Endothelial cell of umbilical vein (primary cell): ENCODE measurements at regions not wholly inside any gene's neighbourhood (a gene's known extent, or its start where the extent isn't known, plus 50 kb on each side); places are given as distances from the start of the nearest gene placed in this dataset.

Source experiments
- BruUV-seq: library from RNA; stranded (reverse); fragments of 400-500 nt; replicated peaks from 2 replicates; lab custom pipeline; 2021; lab: Mats Ljungman, UMichigan
- CTCF ChIA-PET: fragments of 300-600, 350-600 bp; sonication (Branson Sonifier 250); formaldehyde crosslinking; loops from one replicate; lab custom pipeline; 2021; ENCODE audit warnings: antibody characterized with exemption, inconsistent platforms; lab: Charles Lee
- POLR2A ChIA-PET: fragments of 300-600, 350-600 bp; sonication (Branson Sonifier 250); formaldehyde crosslinking; loops from one replicate; lab custom pipeline; 2021; ENCODE audit warnings: antibody characterized with exemption, inconsistent platforms; lab: Charles Lee
- DNase-seq: peaks from one replicate; pipeline ENCODE4 v3.0.0-alpha.2; 2011; ENCODE audit warnings: low read depth, low spot score
- FAIRE-seq: peaks from 2 replicates; lab custom pipeline; 2011; peaks lifted over from hg19 to GRCh38; lab: Jason Lieb, UNC
- H2AFZ ChIP-seq: 2 replicates; pipeline ENCODE4 v1.6.0; 2012; ENCODE audit warnings: low read depth, low read length, control low read depth, inconsistent platforms
- H3K27ac ChIP-seq: 2 replicates; pipeline ENCODE4 v1.5.1; 2011; ENCODE audit warnings: low read depth, mild to moderate bottlenecking, control low read depth, low read length, moderate library complexity; ENCODE audit not compliant: insufficient read depth
- H3K27me3 ChIP-seq, 2 experiments: 2 replicates each; pipeline versions ENCODE4 v1.6.0 to v1.6.1; 2011; ENCODE audit warnings: low read length in 2 of 2, mixed read lengths in 1 of 2; ENCODE audit not compliant: control insufficient read depth in 2 of 2, insufficient read depth in 2 of 2
- H3K36me3 ChIP-seq, 2 experiments: 2 replicates in 1 of 2; 3 replicates in 1 of 2; pipeline ENCODE4 v1.5.1; 2011; ENCODE audit warnings: low read length in 2 of 2, mild to moderate bottlenecking in 1 of 2, moderate library complexity in 1 of 2; ENCODE audit not compliant: control insufficient read depth in 2 of 2, insufficient read depth in 2 of 2; ENCODE audit errors: extremely low read depth in 1 of 2
- H3K4me1 ChIP-seq: 3 replicates; pipeline ENCODE4 v1.5.1; 2011; ENCODE audit warnings: mild to moderate bottlenecking, low read length; ENCODE audit not compliant: control insufficient read depth, insufficient read depth; ENCODE audit errors: extremely low read depth
- H3K4me2 ChIP-seq: 2 replicates; pipeline ENCODE4 v1.6.1; 2011; ENCODE audit warnings: low read length, control low read depth, mixed read lengths; ENCODE audit not compliant: insufficient read depth
- H3K4me3 ChIP-seq, 3 experiments: fragments of 200-600 bp in 1 of 3; sonication (generic), shearing (Covaris generic) in 1 of 3; replicated peaks in 1 of 3; 2 replicates each; pipeline ENCODE4 v1.5.1; 2011 to 2016; ENCODE audit warnings: control low read depth in 3 of 3, low read length in 3 of 3, mild to moderate bottlenecking in 2 of 3, inconsistent platforms in 1 of 3, low read depth in 1 of 3, moderate library complexity in 1 of 3; ENCODE audit not compliant: insufficient read depth in 1 of 3
- H3K79me2 ChIP-seq: 2 replicates; pipeline ENCODE4 v1.6.0; 2012; ENCODE audit warnings: low read length, inconsistent platforms; ENCODE audit not compliant: control insufficient read depth, insufficient read depth
- H3K9ac ChIP-seq: replicated peaks from 2 replicates; pipeline ENCODE3; 2011; ENCODE audit warnings: low read length, control low read depth; ENCODE audit not compliant: insufficient read depth; ENCODE audit errors: extremely low read depth
- H3K9me1 ChIP-seq: replicated peaks from 3 replicates; pipeline ENCODE4 v1.6.0; 2011; ENCODE audit warnings: mild to moderate bottlenecking, low read length; ENCODE audit not compliant: control insufficient read depth, insufficient read depth; ENCODE audit errors: extremely low read depth
- H3K9me3 ChIP-seq: replicated peaks from 2 replicates; pipeline ENCODE4 v1.5.1; 2012; ENCODE audit warnings: low read length, inconsistent platforms; ENCODE audit not compliant: control insufficient read depth, insufficient read depth
- H4K20me1 ChIP-seq: replicated peaks from 2 replicates; pipeline ENCODE3; 2011; ENCODE audit warnings: mild to moderate bottlenecking, low read length; ENCODE audit not compliant: control insufficient read depth, insufficient read depth; ENCODE audit errors: extremely low read depth
- EZH2 ChIP-seq: IDR thresholded peaks from 2 replicates; pipeline ENCODE4 v1.6.1; 2012; ENCODE audit warnings: borderline replicate concordance, low read depth, mild to moderate bottlenecking, moderate library complexity, low read length, inconsistent platforms; ENCODE audit not compliant: severe bottlenecking
- FOS ChIP-seq: IDR thresholded peaks from 2 replicates; pipeline ENCODE4 v1.6.1; 2011; ENCODE audit warnings: mild to moderate bottlenecking, low read length, moderate library complexity, borderline replicate concordance; ENCODE audit not compliant: insufficient read depth
- GATA2 ChIP-seq: IDR thresholded peaks from 2 replicates; pipeline ENCODE4 v1.7.0; 2011; ENCODE audit warnings: low read depth, mild to moderate bottlenecking, moderate library complexity, mixed read lengths, low read length; ENCODE audit not compliant: insufficient read length, insufficient read depth
- JUN ChIP-seq: IDR thresholded peaks from 2 replicates; pipeline ENCODE4 v1.6.1; 2011; ENCODE audit warnings: borderline replicate concordance, low read depth; ENCODE audit not compliant: insufficient read length, insufficient read depth
- MYC ChIP-seq: IDR thresholded peaks from one replicate; pipeline ENCODE4 v1.6.1; 2011; ENCODE audit warnings: mild to moderate bottlenecking, low read depth, low read length
- POLR2A ChIP-seq: IDR thresholded peaks from 2 replicates; pipeline ENCODE4 v1.6.1; 2012; ENCODE audit warnings: low read depth, mild to moderate bottlenecking, control low read depth, low read length
- POLR2AphosphoS5 ChIP-seq: IDR thresholded peaks from 2 replicates; pipeline ENCODE4 v1.6.1; 2012; ENCODE audit warnings: low read depth, mild to moderate bottlenecking, control low read depth, low read length, moderate library complexity; ENCODE audit not compliant: insufficient read depth
- dilution Hi-C: fragments of 300-500 bp; cut with MboI; formaldehyde crosslinking; loops from one replicate; pipeline ENCODE4 v1.15.0; 2019; ENCODE audit warnings: low sequenced_read_pairs; ENCODE audit not compliant: extremely low pct_ligation_motif_present
- intact Hi-C: fragments of 100-400 bp; cut with micrococcal nuclease; formaldehyde crosslinking; loops from one replicate; pipeline ENCODE4 v1.10.0; 2022
- TF ChIP-seq, protein P1 (sequence below), 2 donors: IDR thresholded peaks; 1 replicate in 1 of 2; 2 replicates in 1 of 2; pipeline ENCODE4 v1.5.1; 2011; ENCODE audit warnings: low read length in 2 of 2, mild to moderate bottlenecking in 2 of 2, moderate library complexity in 2 of 2, control low read depth in 1 of 2, inconsistent platforms in 1 of 2, low read depth in 1 of 2; ENCODE audit not compliant: insufficient read depth in 1 of 2; ENCODE audit errors: extremely low read depth in 1 of 2
- TF ChIP-seq, protein P2 (sequence below): IDR thresholded peaks from 2 replicates; pipeline ENCODE4 v1.6.1; 2011; ENCODE audit not compliant: insufficient read depth, insufficient read length

DNA sequence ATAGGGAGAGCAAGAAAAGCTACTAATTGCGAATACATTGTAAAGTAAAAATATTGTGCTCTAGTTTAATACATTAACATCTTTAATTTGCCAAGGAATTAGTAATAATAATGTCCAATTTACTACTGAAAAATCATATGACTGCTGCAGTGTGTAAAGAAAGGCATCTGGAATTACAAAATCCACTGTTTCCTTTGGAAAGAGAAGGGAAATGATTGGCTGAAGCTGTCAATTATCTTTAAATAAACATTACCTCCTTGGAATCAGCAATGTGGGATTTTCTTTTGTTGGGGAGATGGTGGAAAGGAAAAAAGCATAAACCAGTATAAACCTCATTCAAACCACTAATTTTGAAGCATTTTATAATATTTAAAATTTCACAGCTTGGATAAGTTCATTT lies 276.0 kb downstream of the MAP2K6 start:
- BruUV-seq: no TSS peak
- H3K4me1 ChIP-seq: no peaks in the 10 kb centered on the region
- ChIA-PET POLR2A (no interaction called here), CTCF (interaction anchor here (0.8 to 1.5 kb wide), 3 partner anchors 10 to 82 kb away, joined by 3 to 5 read pairs (median 4); no protein-coding TSS in a partner anchor)
- no peak for DNase-seq
- intact Hi-C loops (no loop called here), dilution Hi-C loops (no loop called here)
- H3K4me3 ChIP-seq: no peak overlapping the region
- no peak overlapping the region for H2AFZ ChIP-seq
- TF ChIP-seq, protein P1, sequence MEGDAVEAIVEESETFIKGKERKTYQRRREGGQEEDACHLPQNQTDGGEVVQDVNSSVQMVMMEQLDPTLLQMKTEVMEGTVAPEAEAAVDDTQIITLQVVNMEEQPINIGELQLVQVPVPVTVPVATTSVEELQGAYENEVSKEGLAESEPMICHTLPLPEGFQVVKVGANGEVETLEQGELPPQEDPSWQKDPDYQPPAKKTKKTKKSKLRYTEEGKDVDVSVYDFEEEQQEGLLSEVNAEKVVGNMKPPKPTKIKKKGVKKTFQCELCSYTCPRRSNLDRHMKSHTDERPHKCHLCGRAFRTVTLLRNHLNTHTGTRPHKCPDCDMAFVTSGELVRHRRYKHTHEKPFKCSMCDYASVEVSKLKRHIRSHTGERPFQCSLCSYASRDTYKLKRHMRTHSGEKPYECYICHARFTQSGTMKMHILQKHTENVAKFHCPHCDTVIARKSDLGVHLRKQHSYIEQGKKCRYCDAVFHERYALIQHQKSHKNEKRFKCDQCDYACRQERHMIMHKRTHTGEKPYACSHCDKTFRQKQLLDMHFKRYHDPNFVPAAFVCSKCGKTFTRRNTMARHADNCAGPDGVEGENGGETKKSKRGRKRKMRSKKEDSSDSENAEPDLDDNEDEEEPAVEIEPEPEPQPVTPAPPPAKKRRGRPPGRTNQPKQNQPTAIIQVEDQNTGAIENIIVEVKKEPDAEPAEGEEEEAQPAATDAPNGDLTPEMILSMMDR (IDR thresholded peaks at IDR 0.05; ENCODE audit: extremely low read depth in 1 of 2, insufficient read depth in 1 of 2, low read depth in 1 of 2, low read length in 2 of 2): no peak
- TF ChIP-seq POLR2A (no peak), EZH2 (no peak), FOS (no peak), JUN (no peak), POLR2AphosphoS5 (no peak), GATA2 (no peak), MYC (no peak)
- TF ChIP-seq, protein P2, sequence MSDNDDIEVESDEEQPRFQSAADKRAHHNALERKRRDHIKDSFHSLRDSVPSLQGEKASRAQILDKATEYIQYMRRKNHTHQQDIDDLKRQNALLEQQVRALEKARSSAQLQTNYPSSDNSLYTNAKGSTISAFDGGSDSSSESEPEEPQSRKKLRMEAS: no peak
- no peak overlapping the region for H3K4me2 ChIP-seq
- H3K9me3 ChIP-seq: no peaks in the 10 kb centered on the region
- H3K9ac ChIP-seq: no peak overlapping the region
- no peaks in the 10 kb centered on the region for H3K27me3 ChIP-seq
- H4K20me1 ChIP-seq: no peaks in the 10 kb centered on the region
- FAIRE-seq: no peak
- no peaks in the 10 kb centered on the region for H3K36me3 ChIP-seq
- H3K9me1 ChIP-seq: no peaks in the 10 kb centered on the region
- H3K27ac ChIP-seq: no peak overlapping the region
- H3K79me2 ChIP-seq: no peaks in the 10 kb centered on the region
